HepG2 (cell line): ENCODE measurements at regions not wholly inside any gene's neighbourhood (a gene's known extent, or its start where the extent isn't known, plus 50 kb on each side); places are given as distances from the start of the nearest gene placed in this dataset.

Source experiments
- ATAC-seq: fragments of 200-7000 bp; cut with Tn5 transposase; 3 replicates; pipeline ENCODE4 v1.9.1; 2020; ENCODE audit warnings: mild to moderate bottlenecking, moderate library complexity
- BruUV-seq: library from RNA; stranded (reverse); fragments of 400-500 nt; replicated peaks from 2 replicates; lab custom pipeline; 2021; lab: Mats Ljungman, UMichigan
- CTCF ChIA-PET: fragments of 300-600 bp; formaldehyde crosslinking; extraction: SDS; loops from one replicate; lab custom pipeline; 2021; ENCODE audit warnings: low total read pairs, inconsistent platforms, low intra/inter-chr PET ratio; lab: Yijun Ruan, JAX
- POLR2A ChIA-PET: fragments of 350-600 bp; sonication (Branson Sonifier 250); formaldehyde crosslinking; loops from one replicate; lab custom pipeline; 2020; ENCODE audit warnings: antibody characterized with exemption, inconsistent platforms; lab: Yijun Ruan, JAX
- DNase-seq: peaks from one replicate; pipeline ENCODE4 v3.0.0-alpha.2; 2015; ENCODE audit warnings: low spot score
- FAIRE-seq: peaks from 3 replicates; lab custom pipeline; 2011; peaks lifted over from hg19 to GRCh38; lab: Jason Lieb, UNC
- H2AFZ ChIP-seq: one replicate; pipeline ENCODE4 v1.6.1; 2011; ENCODE audit warnings: low read length, inconsistent platforms
- H3K27ac ChIP-seq: fragments of 300-600 bp; 3 replicates; pipeline ENCODE4 v1.8.0; 2011; ENCODE audit warnings: mixed run types, mild to moderate bottlenecking, mixed read lengths, low read length, inconsistent platforms; ENCODE audit not compliant: insufficient read depth; ENCODE audit errors: extremely low read length
- H3K27me3 ChIP-seq, 2 experiments: fragments of 200-600 bp in 1 of 2; 2 replicates in 1 of 2; 3 replicates in 1 of 2; pipeline versions ENCODE4 v1.6.0 to v1.8.0; 2011; ENCODE audit warnings: low read length in 2 of 2, mild to moderate bottlenecking in 2 of 2, moderate library complexity in 2 of 2, inconsistent platforms in 1 of 2; ENCODE audit not compliant: insufficient read depth in 2 of 2, control insufficient read depth in 1 of 2
- H3K36me3 ChIP-seq, 2 experiments: fragments of 200-600 bp in 1 of 2; replicated peaks in 1 of 2; 2 replicates in 1 of 2; 3 replicates in 1 of 2; pipeline versions ENCODE4 v1.5.1 to v1.8.0; 2011; ENCODE audit warnings: low read length in 2 of 2, inconsistent platforms in 1 of 2; ENCODE audit not compliant: insufficient read depth in 2 of 2, control insufficient read depth in 1 of 2
- H3K4me1 ChIP-seq: 2 replicates; pipeline ENCODE4 v1.5.1; 2012; ENCODE audit warnings: low read length, inconsistent platforms; ENCODE audit not compliant: insufficient read depth
- H3K4me2 ChIP-seq: 2 replicates; pipeline ENCODE4 v1.6.0; 2011; ENCODE audit warnings: low read depth, low read length, inconsistent platforms
- H3K4me3 ChIP-seq, 3 experiments: fragments of 200-600 bp in 1 of 3; sonication (generic), shearing (Covaris generic) in 1 of 3; replicated peaks in 1 of 3; 2 replicates each; pipeline ENCODE4 v1.5.1; 2011 to 2016; ENCODE audit warnings: low read length in 3 of 3, inconsistent platforms in 2 of 3, low read depth in 2 of 3, mild to moderate bottlenecking in 2 of 3, control low read depth in 1 of 3, mixed read lengths in 1 of 3; ENCODE audit not compliant: insufficient read depth in 1 of 3
- H3K79me2 ChIP-seq: one replicate; pipeline ENCODE4 v1.6.1; 2011; ENCODE audit warnings: low read length, inconsistent platforms; ENCODE audit not compliant: insufficient read depth
- H3K9ac ChIP-seq: 2 replicates; pipeline ENCODE4 v1.6.0; 2011; ENCODE audit warnings: mild to moderate bottlenecking, low read depth, low read length, inconsistent platforms; ENCODE audit not compliant: insufficient read depth
- H3K9me3 ChIP-seq: 2 replicates; pipeline ENCODE4 v1.5.1; 2012; ENCODE audit warnings: mild to moderate bottlenecking, low read length
- H4K20me1 ChIP-seq: 2 replicates; pipeline ENCODE4 v1.6.0; 2011; ENCODE audit warnings: inconsistent platforms, mild to moderate bottlenecking, low read length, moderate library complexity; ENCODE audit not compliant: insufficient read depth
- FOXA1 ChIP-seq, 2 experiments: fragments of 450-650 bp in 1 of 2; sonication (generic) in 1 of 2; formaldehyde crosslinking in 1 of 2; IDR thresholded peaks; 2 replicates each; pipeline versions ENCODE4 v1.4.0 to v1.6.1; 2016 to 2020; ENCODE audit warnings: missing genetic modification reagents in 1 of 2
- GATA4 ChIP-seq: sonication (generic); IDR thresholded peaks from 2 replicates; pipeline ENCODE4 v1.6.1; 2016; ENCODE audit warnings: antibody characterized with exemption, low read depth, borderline replicate concordance
- HNRNPUL1 ChIP-seq: fragments of 200-400 bp; formaldehyde crosslinking; IDR thresholded peaks from 2 replicates; pipeline ENCODE4 v1.6.1; 2017; ENCODE audit warnings: low read depth, mild to moderate bottlenecking, low read length, moderate library complexity
- PAXIP1 ChIP-seq: sonication (generic); formaldehyde crosslinking; conservative IDR thresholded peaks from 2 replicates; pipeline ENCODE4 v1.4.0; 2020; ENCODE audit warnings: mild to moderate bottlenecking, missing genetic modification reagents, moderate library complexity
- ZBTB40 ChIP-seq, 2 experiments: fragments of 450-650 bp in 1 of 2; sonication (generic) in 1 of 2; formaldehyde crosslinking in 1 of 2; IDR thresholded peaks; 2 replicates each; pipeline versions ENCODE4 v1.6.1 to v1.8.0; 2016 to 2022; ENCODE audit warnings: antibody characterized with exemption in 1 of 2, mild to moderate bottlenecking in 1 of 2, missing genetic modification reagents in 1 of 2
- ZFP36 ChIP-seq: fragments of 150-350 bp; IDR thresholded peaks from 2 replicates; pipeline ENCODE4 v1.6.1; 2018; ENCODE audit warnings: borderline replicate concordance, low read length, low read depth; ENCODE audit not compliant: partially characterized antibody
- ZNF234 ChIP-seq: sonication (generic); formaldehyde crosslinking; conservative IDR thresholded peaks from 2 replicates; pipeline ENCODE4 v1.5.1; 2020; ENCODE audit warnings: mild to moderate bottlenecking, missing genetic modification reagents
- ZNF441 ChIP-seq: sonication (generic); formaldehyde crosslinking; IDR thresholded peaks from 2 replicates; pipeline ENCODE4 v1.7.0; 2021; ENCODE audit warnings: missing genetic modification reagents, borderline replicate concordance
- ZNF777 ChIP-seq: sonication (generic); formaldehyde crosslinking; IDR thresholded peaks from 2 replicates; pipeline ENCODE4 v1.4.0; 2020; ENCODE audit warnings: missing genetic modification reagents
- WGBS: methylation state at CpG from one replicate; pipeline ENCODE4 v1.1.6; 2017; ENCODE audit warnings: low lambda C conversion rate; 5-methylcytosine and 5-hydroxymethylcytosine counted together
- in situ Hi-C: cut with HindIII; loops from 2 replicates; pipeline ENCODE4 v1.10.0; 2017; ENCODE audit warnings: low pct_unique_long_range_greater_than_20kb; ENCODE audit not compliant: extremely low pct_ligation_motif_present
- intact Hi-C: fragments of 100-400 bp; cut with micrococcal nuclease; formaldehyde crosslinking; loops from one replicate; pipeline ENCODE4 v1.10.0; 2022; ENCODE audit not compliant: unreplicated experiment

- BruUV-seq: no TSS peak
- H2AFZ ChIP-seq: no peak overlapping the region
- H3K4me2 ChIP-seq: no peak overlapping the region
- intact Hi-C loops: no loop called here
- H3K79me2 ChIP-seq: no peaks in the 10 kb centered on the region
- TF ChIP-seq HNRNPUL1 (no peak), ZFP36 (no peak), PAXIP1 (no peak), FOXA1 (IDR thresholded peaks at IDR 0.05) (no peak), FOXA1 (CRISPR knock-in tag; IDR thresholded peaks at IDR 0.05) (no peak), GATA4 (no peak), ZNF777 (no peak), ZBTB40 (IDR thresholded peaks at IDR 0.05) (no peak), ZBTB40 (CRISPR knock-in tag; IDR thresholded peaks at IDR 0.05) (no peak), ZNF441 (CRISPR knock-in tag) (no peak), ZNF234 (CRISPR knock-in tag) (no peak)
- no peak overlapping the region for H3K9ac ChIP-seq
- DNase-seq (no peak), ATAC-seq (no peak), FAIRE-seq (no peak)
- H4K20me1 ChIP-seq: no peaks in the 10 kb centered on the region
- ChIA-PET POLR2A (no interaction called here), CTCF (no interaction called here)
- H3K4me1 ChIP-seq: no peaks in the 10 kb centered on the region
- 2% methylated on average over 3 of the region's 3 CpGs for WGBS
- H3K4me3 ChIP-seq: no peak overlapping the region
- H3K9me3 ChIP-seq: no peaks in the 10 kb centered on the region
- H3K27ac ChIP-seq: no peak overlapping the region
- H3K27me3 ChIP-seq: no peaks in the 10 kb centered on the region
- in situ Hi-C loops: no loop called here
- H3K36me3 ChIP-seq: no peaks in the 10 kb centered on the region
These were observed 378.9 kb upstream of the ANO3 start for GRCh38 chr11:25953006-25953405.
